HCT116 (cell line): ENCODE measurements at regions not wholly inside any gene's neighbourhood (a gene's known extent, or its start where the extent isn't known, plus 50 kb on each side); places are given as distances from the start of the nearest gene placed in this dataset.

Source experiments
- ATAC-seq: fragments of 200-7000 bp; cut with Tn5 transposase; 2 replicates; pipeline ENCODE4 v1.9.1; 2020; ENCODE audit warnings: mild to moderate bottlenecking, moderate library complexity
- BruUV-seq: library from RNA; stranded (reverse); fragments of 400-500 nt; replicated peaks from 2 replicates; lab custom pipeline; 2021; lab: Mats Ljungman, UMichigan
- CTCF ChIA-PET: fragments of 300-600 bp; sonication (Branson Sonifier 250); formaldehyde crosslinking; loops from one replicate; lab custom pipeline; 2021; ENCODE audit warnings: antibody characterized with exemption; lab: Charles Lee
- POLR2A ChIA-PET: fragments of 300-600, 350-600 bp; sonication (Branson Sonifier 250); formaldehyde crosslinking; loops from one replicate; lab custom pipeline; 2021; ENCODE audit warnings: antibody characterized with exemption; lab: Charles Lee
- RAD21 ChIA-PET, 2 experiments: fragments of 300-600 bp; sonication (Branson Sonifier 250); formaldehyde crosslinking; loops; one replicate each; lab custom pipeline; 2023; ENCODE audit warnings: low total read pairs in 2 of 2; ENCODE audit not compliant: uncharacterized antibody in 2 of 2, unreplicated experiment in 2 of 2, low non-redundant PET in 1 of 2; lab: Charles Lee
- DNase-seq: peaks from one replicate; pipeline ENCODE4 v3.0.0-alpha.2; 2010; ENCODE audit warnings: low read depth, low spot score
- H2AFZ ChIP-seq: fragments of 200-600 bp; shearing (Covaris generic), sonication (generic); 2 replicates; pipeline ENCODE4 v1.6.1; 2017; ENCODE audit warnings: low read depth, mixed run types, mixed read lengths, antibody characterized with exemption, low read length; ENCODE audit not compliant: poor library complexity, severe bottlenecking
- H3K27ac ChIP-seq: 2 replicates; pipeline ENCODE4 v1.5.1; 2012; ENCODE audit warnings: low read depth, low read length
- H3K27me3 ChIP-seq: fragments of 200-600 bp; sonication (generic); 2 replicates; pipeline ENCODE4 v1.6.1; 2016; ENCODE audit warnings: mixed run types, low read length, mixed read lengths; ENCODE audit not compliant: insufficient read depth
- H3K36me3 ChIP-seq, 2 experiments: fragments of 200-500 bp in 1 of 2; fragments of 200-600 bp in 1 of 2; sonication (Bioruptor generic) in 1 of 2; sonication (generic) in 1 of 2; 2 replicates each; pipeline versions ENCODE4 v1.5.1 to v1.6.1; 2014 to 2016; ENCODE audit warnings: low read length in 2 of 2, inconsistent platforms in 1 of 2, mixed read lengths in 1 of 2, mixed run types in 1 of 2; ENCODE audit not compliant: insufficient read depth in 2 of 2, control insufficient read depth in 1 of 2
- H3K4me1 ChIP-seq, 2 experiments: fragments of 200-600 bp in 1 of 2; sonication (generic) in 1 of 2; 2 replicates each; pipeline versions ENCODE4 v1.5.1 to v1.6.1; 2012 to 2017; ENCODE audit warnings: low read length in 2 of 2, inconsistent platforms in 1 of 2, mild to moderate bottlenecking in 1 of 2, mixed read lengths in 1 of 2, mixed run types in 1 of 2, moderate library complexity in 1 of 2; ENCODE audit not compliant: insufficient read depth in 2 of 2, control insufficient read depth in 1 of 2
- H3K4me2 ChIP-seq: fragments of 200-600 bp; sonication (generic); 2 replicates; pipeline ENCODE4 v1.6.1; 2017; ENCODE audit warnings: mixed run types, low read length, mixed read lengths
- H3K4me3 ChIP-seq, 2 experiments: fragments of 200-600 bp in 1 of 2; sonication (generic) in 1 of 2; replicated peaks in 1 of 2; 2 replicates each; pipeline ENCODE4 v1.5.1; 2011 to 2016; ENCODE audit warnings: low read length in 2 of 2, control low read depth in 1 of 2, low read depth in 1 of 2, mild to moderate bottlenecking in 1 of 2, mixed read lengths in 1 of 2, mixed run types in 1 of 2
- H3K79me2 ChIP-seq: fragments of 200-600 bp; sonication (generic); 2 replicates; pipeline ENCODE4 v1.6.1; 2017; ENCODE audit warnings: mild to moderate bottlenecking, mixed run types, low read length, moderate library complexity, mixed read lengths; ENCODE audit not compliant: insufficient read depth
- H3K9ac ChIP-seq: fragments of 200-600 bp; sonication (generic); 2 replicates; pipeline ENCODE4 v1.6.1; 2016; ENCODE audit warnings: low read length, mixed read lengths
- H3K9me2 ChIP-seq: fragments of 200-600 bp; sonication (generic), shearing (Covaris generic); 2 replicates; pipeline ENCODE4 v1.6.1; 2017; ENCODE audit warnings: mixed run types, mild to moderate bottlenecking, moderate library complexity; ENCODE audit not compliant: insufficient read depth
- H3K9me3 ChIP-seq, 2 experiments: fragments of 200-500 bp in 1 of 2; fragments of 200-600 bp in 1 of 2; sonication (Bioruptor generic) in 1 of 2; sonication (generic) in 1 of 2; 2 replicates each; pipeline ENCODE4 v1.6.1; 2014 to 2017; ENCODE audit warnings: low read length in 2 of 2, mixed read lengths in 2 of 2, inconsistent platforms in 1 of 2, low read depth in 1 of 2, mild to moderate bottlenecking in 1 of 2, mixed run types in 1 of 2, moderate library complexity in 1 of 2; ENCODE audit not compliant: control insufficient read depth in 1 of 2, insufficient read depth in 1 of 2
- H4K20me1 ChIP-seq: fragments of 200-600 bp; sonication (generic), shearing (Covaris generic); 2 replicates; pipeline ENCODE4 v1.6.1; 2017; ENCODE audit warnings: mixed run types, mild to moderate bottlenecking, moderate library complexity; ENCODE audit not compliant: insufficient read depth
- ATF3 ChIP-seq: IDR thresholded peaks from 2 replicates; pipeline ENCODE4 v1.6.1; 2012
- EGR1 ChIP-seq: IDR thresholded peaks from 2 replicates; pipeline ENCODE4 v1.6.1; 2012; ENCODE audit warnings: low read depth
- JUND ChIP-seq: IDR thresholded peaks from 2 replicates; pipeline ENCODE4 v1.6.1; 2012
- MAX ChIP-seq: IDR thresholded peaks from 2 replicates; pipeline ENCODE4 v1.6.1; 2012
- POLR2A ChIP-seq: IDR thresholded peaks from 2 replicates; pipeline ENCODE4 v1.7.0; 2011; ENCODE audit warnings: borderline replicate concordance; ENCODE audit not compliant: insufficient read depth, insufficient read length; ENCODE audit errors: extremely low read depth
- POLR2AphosphoS5 ChIP-seq: IDR thresholded peaks from 2 replicates; pipeline ENCODE4 v1.6.1; 2011; ENCODE audit warnings: mild to moderate bottlenecking, low read depth, low read length, moderate library complexity
- RAD21 ChIP-seq: IDR thresholded peaks from 2 replicates; pipeline ENCODE4 v1.6.1; 2012; ENCODE audit warnings: low read depth, mild to moderate bottlenecking
- REST ChIP-seq: IDR thresholded peaks from 2 replicates; pipeline ENCODE4 v1.6.1; 2012; ENCODE audit warnings: low read depth
- TCF7L2 ChIP-seq: IDR thresholded peaks from 2 replicates; pipeline ENCODE4 v1.7.0; 2011; ENCODE audit warnings: borderline replicate concordance, inconsistent platforms; ENCODE audit not compliant: insufficient read depth, insufficient read length; ENCODE audit errors: extremely low read depth
- ZBTB33 ChIP-seq: IDR thresholded peaks from 2 replicates; pipeline ENCODE4 v1.6.1; 2011; ENCODE audit warnings: mild to moderate bottlenecking, low read length, moderate library complexity; ENCODE audit not compliant: insufficient replicate concordance; ENCODE audit errors: extremely low read depth
- ZNF274 ChIP-seq: fragments of 200-500 bp; sonication (Bioruptor generic); IDR thresholded peaks from 2 replicates; pipeline ENCODE4 v1.6.1; 2014; ENCODE audit warnings: mild to moderate bottlenecking, low read depth, low read length, inconsistent platforms
- intact Hi-C: fragments of 100-400 bp; cut with micrococcal nuclease; formaldehyde crosslinking; loops from 2 replicates; pipeline ENCODE4 v1.10.0; 2022

- Histone ChIP-seq H3K9me2 (no peaks in the 10 kb centered on the region), H2AFZ (no peak overlapping the region)
- TF ChIP-seq ATF3 (no peak), MAX (no peak), ZBTB33 (no peak), POLR2AphosphoS5 (no peak), REST (no peak), TCF7L2 (no peak), RAD21 (no peak), EGR1 (no peak), JUND (no peak), ZNF274 (no peak), POLR2A (no peak)
- TF ChIP-seq, all 23 proteins: peak for 0
- BruUV-seq, result no TSS peak
- Histone ChIP-seq H3K27me3 (no peaks in the 10 kb centered on the region), H3K79me2 (no peaks in the 10 kb centered on the region), H3K36me3 (no peaks in the 10 kb centered on the region), H3K4me1 (no peaks in the 10 kb centered on the region), H3K4me3 (no peak overlapping the region), H3K9ac (no peak overlapping the region), H4K20me1 (no peaks in the 10 kb centered on the region), H3K9me3 (peaks cover 0 to 8% of the 10 kb centered on the region in 2 experiments; a peak in 2 of 4 replicates), H3K27ac (no peak overlapping the region), H3K4me2 (no peak overlapping the region)
- intact Hi-C loops, result no loop called here
- DNase-seq, result no peak
- ChIA-PET CTCF (no interaction called here), RAD21 (no interaction called here), POLR2A (no interaction called here)
- ATAC-seq, result no peak
Measured at GRCh38 chr18:78514910-78515670, 464.5 kb upstream of the SALL3 start.
